IMR-90 (cell line): ENCODE measurements at regions not wholly inside any gene's neighbourhood (a gene's known extent, or its start where the extent isn't known, plus 50 kb on each side); places are given as distances from the start of the nearest gene placed in this dataset.

Experiments used
- ATAC-seq: fragments of 200-7000 bp; cut with Tn5 transposase; 2 replicates; pipeline ENCODE4 v1.9.1; 2020; ENCODE audit warnings: low read depth, mild to moderate bottlenecking, moderate library complexity
- BruUV-seq: library from RNA; stranded (reverse); fragments of 400-500 nt; replicated peaks from 2 replicates; lab custom pipeline; 2021; lab: Mats Ljungman, UMichigan
- CTCF ChIA-PET: fragments of 300-600 bp; formaldehyde crosslinking; extraction: SDS; loops from one replicate; lab custom pipeline; 2021; ENCODE audit warnings: antibody characterized with exemption; lab: Yijun Ruan, JAX
- POLR2A ChIA-PET: fragments of 300-600 bp; sonication (Branson Sonifier 250); formaldehyde crosslinking; loops from one replicate; lab custom pipeline; 2022; ENCODE audit warnings: antibody characterized with exemption; ENCODE audit not compliant: unreplicated experiment; lab: Charles Lee
- DNase-seq: peaks from one replicate; pipeline ENCODE4 v3.0.0; 2013
- H2AFZ ChIP-seq: replicated peaks from 2 replicates; pipeline ENCODE3; 2013; ENCODE audit warnings: low read length, mild to moderate bottlenecking; ENCODE audit not compliant: poor library complexity
- H2AK5ac ChIP-seq: 2 replicates; pipeline ENCODE4 v1.6.1; 2013; ENCODE audit warnings: low read depth, low read length, inconsistent platforms
- H2AK9ac ChIP-seq: replicated peaks from 2 replicates; pipeline ENCODE3; 2013; ENCODE audit warnings: mild to moderate bottlenecking, low read depth, low read length, moderate library complexity; ENCODE audit not compliant: poor library complexity
- H2BK120ac ChIP-seq: 2 replicates; pipeline ENCODE4 v1.6.1; 2013; ENCODE audit warnings: low read depth, low read length, inconsistent platforms
- H2BK15ac ChIP-seq: 3 replicates; pipeline ENCODE4 v1.6.1; 2013; ENCODE audit warnings: low read depth, low read length, inconsistent platforms
- H2BK20ac ChIP-seq: 2 replicates; pipeline ENCODE4 v1.6.1; 2013; ENCODE audit warnings: low read depth, mild to moderate bottlenecking, inconsistent platforms, low read length, moderate library complexity
- H2BK5ac ChIP-seq: 2 replicates; pipeline ENCODE4 v1.6.1; 2013; ENCODE audit warnings: mild to moderate bottlenecking, low read depth, low read length, inconsistent platforms; ENCODE audit not compliant: poor library complexity, severe bottlenecking
- H3K14ac ChIP-seq: replicated peaks from 2 replicates; pipeline ENCODE4 v1.6.1; 2013; ENCODE audit warnings: low read depth, low read length, inconsistent platforms
- H3K18ac ChIP-seq: 2 replicates; pipeline ENCODE4 v1.6.1; 2013; ENCODE audit warnings: low read depth, low read length, control low read depth
- H3K23ac ChIP-seq: 2 replicates; pipeline ENCODE4 v1.6.1; 2013; ENCODE audit warnings: low read depth, low read length, inconsistent platforms
- H3K27ac ChIP-seq: 2 replicates; pipeline ENCODE4 v1.5.1; 2013; ENCODE audit warnings: mild to moderate bottlenecking, control low read depth, low read length; ENCODE audit not compliant: insufficient read depth
- H3K27me3 ChIP-seq: 2 replicates; pipeline ENCODE4 v1.6.1; 2013; ENCODE audit warnings: low read length; ENCODE audit not compliant: control insufficient read depth, insufficient read depth
- H3K36me3 ChIP-seq: 2 replicates; pipeline ENCODE4 v1.6.1; 2013; ENCODE audit warnings: low read length, mixed read lengths; ENCODE audit not compliant: control insufficient read depth, insufficient read depth
- H3K4ac ChIP-seq: 2 replicates; pipeline ENCODE4 v1.6.1; 2013; ENCODE audit warnings: low read depth, low read length, inconsistent platforms
- H3K4me1 ChIP-seq: 2 replicates; pipeline ENCODE4 v1.6.1; 2013; ENCODE audit warnings: low read length, mixed read lengths; ENCODE audit not compliant: control insufficient read depth, insufficient read depth
- H3K4me2 ChIP-seq: 2 replicates; pipeline ENCODE4 v1.6.1; 2013; ENCODE audit warnings: low read depth, mild to moderate bottlenecking, control low read depth, low read length, moderate library complexity
- H3K4me3 ChIP-seq: 2 replicates; pipeline ENCODE4 v1.5.1; 2013; ENCODE audit warnings: low read depth, mild to moderate bottlenecking, control low read depth, low read length, moderate library complexity; ENCODE audit not compliant: insufficient read depth
- H3K56ac ChIP-seq: 2 replicates; pipeline ENCODE4 v1.6.1; 2013; ENCODE audit warnings: low read length, inconsistent platforms; ENCODE audit not compliant: insufficient read depth; ENCODE audit errors: extremely low read depth
- H3K79me1 ChIP-seq, 2 experiments: 2 replicates each; pipeline ENCODE4 v1.6.1; 2013; ENCODE audit warnings: low read length in 2 of 2, inconsistent platforms in 1 of 2, low read depth in 1 of 2
- H3K9ac ChIP-seq: 2 replicates; pipeline ENCODE4 v1.6.1; 2013; ENCODE audit warnings: low read depth, low read length, control low read depth
- H3K9me1 ChIP-seq: 2 replicates; pipeline ENCODE4 v1.6.1; 2013; ENCODE audit warnings: low read length, inconsistent platforms; ENCODE audit not compliant: insufficient read depth
- H3K9me3 ChIP-seq: 2 replicates; pipeline ENCODE4 v1.6.1; 2013; ENCODE audit warnings: low read length; ENCODE audit not compliant: control insufficient read depth, insufficient read depth
- H4K20me1 ChIP-seq: 2 replicates; pipeline ENCODE4 v1.6.1; 2013; ENCODE audit warnings: low read length, inconsistent platforms; ENCODE audit not compliant: insufficient read depth
- H4K5ac ChIP-seq: 2 replicates; pipeline ENCODE4 v1.6.1; 2013; ENCODE audit warnings: mild to moderate bottlenecking, low read depth, low read length, control low read depth
- H4K8ac ChIP-seq, 2 experiments: 2 replicates each; pipeline ENCODE4 v1.6.1; 2013; ENCODE audit warnings: low read depth in 2 of 2, low read length in 2 of 2, control low read depth in 1 of 2, inconsistent platforms in 1 of 2
- H4K91ac ChIP-seq: 2 replicates; pipeline ENCODE4 v1.6.1; 2013; ENCODE audit warnings: low read depth, low read length, inconsistent platforms; ENCODE audit not compliant: insufficient read depth
- BHLHE40 ChIP-seq: fragments of 150-350 bp; IDR thresholded peaks from 2 replicates; pipeline ENCODE4 v1.6.1; 2016; ENCODE audit warnings: mild to moderate bottlenecking, low read depth, low read length
- CEBPB ChIP-seq: IDR thresholded peaks from 2 replicates; pipeline ENCODE4 v1.6.1; 2012; ENCODE audit warnings: low read depth, low read length, improper control_type of control experiment
- CHD1 ChIP-seq: IDR thresholded peaks from 2 replicates; pipeline ENCODE4 v1.6.1; 2012; ENCODE audit warnings: low read depth, low read length, improper control_type of control experiment
- FOS ChIP-seq: fragments of 150-350 bp; IDR thresholded peaks from 2 replicates; pipeline ENCODE4 v1.6.1; 2016; ENCODE audit warnings: low read depth, low read length
- MAFK ChIP-seq: IDR thresholded peaks from 2 replicates; pipeline ENCODE4 v1.6.1; 2012; ENCODE audit warnings: low read depth, low read length, improper control_type of control experiment
- MAZ ChIP-seq: IDR thresholded peaks from 2 replicates; pipeline ENCODE4 v1.6.1; 2012; ENCODE audit warnings: low read depth, mild to moderate bottlenecking, low read length, improper control_type of control experiment, moderate library complexity, borderline replicate concordance
- MXI1 ChIP-seq: IDR thresholded peaks from 2 replicates; pipeline ENCODE4 v1.6.1; 2012; ENCODE audit warnings: low read depth, mild to moderate bottlenecking, low read length, moderate library complexity, borderline replicate concordance
- NFE2L2 ChIP-seq: fragments of 150-350 bp; IDR thresholded peaks from 2 replicates; pipeline ENCODE4 v1.6.1; 2016; ENCODE audit warnings: low read depth, mild to moderate bottlenecking, low read length
- POLR2A ChIP-seq: IDR thresholded peaks from 2 replicates; pipeline ENCODE4 v1.6.1; 2012; ENCODE audit warnings: mild to moderate bottlenecking, low read depth, low read length
- RAD21 ChIP-seq: IDR thresholded peaks from 2 replicates; pipeline ENCODE4 v1.6.1; 2012; ENCODE audit warnings: low read length, improper control_type of control experiment
- RCOR1 ChIP-seq: IDR thresholded peaks from 2 replicates; pipeline ENCODE4 v1.6.1; 2012; ENCODE audit warnings: mild to moderate bottlenecking, low read length, improper control_type of control experiment; ENCODE audit not compliant: insufficient replicate concordance
- RFX5 ChIP-seq: IDR thresholded peaks from 2 replicates; pipeline ENCODE4 v1.8.0; 2012; ENCODE audit warnings: low read depth, mild to moderate bottlenecking, low read length, moderate library complexity
- SMC3 ChIP-seq: fragments of 150-350 bp; IDR thresholded peaks from 2 replicates; pipeline ENCODE4 v1.6.1; 2016; ENCODE audit warnings: low read depth, mild to moderate bottlenecking, antibody characterized with exemption, low read length, moderate library complexity
- whole genome bisulfite sequencing, 2 experiments: methylation state at CpG; one replicate each; pipeline versions ENCODE4 v1.1.5 to v1.1.7; 2013; ENCODE audit warnings: missing lambda C conversion rate in 2 of 2; ENCODE audit not compliant: insufficient read length in 1 of 2; ENCODE audit errors: extremely low coverage in 2 of 2; 5-methylcytosine and 5-hydroxymethylcytosine counted together
- dilution Hi-C: fragments of 300-500 bp; cut with HindIII; formaldehyde crosslinking; loops from one replicate; pipeline ENCODE4 v1.14.3; 2018; ENCODE audit warnings: low sequenced_read_pairs; ENCODE audit not compliant: unreplicated experiment
- in situ Hi-C: fragments of 300-500 bp; cut with MboI; formaldehyde crosslinking; loops from 3 replicates; pipeline ENCODE4 v1.14.3; 2019; ENCODE audit warnings: low sequenced_read_pairs, inconsistent platforms, mixed read lengths
- intact Hi-C: fragments of 100-400 bp; cut with micrococcal nuclease; formaldehyde crosslinking; loops from 2 replicates; pipeline ENCODE4 v1.10.0; 2022
- TF ChIP-seq, protein P1 (sequence below): conservative IDR thresholded peaks from 2 replicates; pipeline ENCODE4 v1.5.1; 2012; ENCODE audit warnings: mild to moderate bottlenecking, low read depth, low read length, improper control_type of control experiment
- TF ChIP-seq, protein P2 (sequence below): fragments of 150-350 bp; IDR thresholded peaks from 2 replicates; pipeline ENCODE4 v1.6.1; 2017; ENCODE audit warnings: mild to moderate bottlenecking, antibody characterized with exemption, low read length, low read depth
- TF ChIP-seq, protein P3 (sequence below): fragments of 150-350 bp; IDR thresholded peaks from 2 replicates; pipeline ENCODE4 v1.6.1; 2016; ENCODE audit warnings: low read depth, mild to moderate bottlenecking, low read length, moderate library complexity, borderline replicate concordance

DNA sequence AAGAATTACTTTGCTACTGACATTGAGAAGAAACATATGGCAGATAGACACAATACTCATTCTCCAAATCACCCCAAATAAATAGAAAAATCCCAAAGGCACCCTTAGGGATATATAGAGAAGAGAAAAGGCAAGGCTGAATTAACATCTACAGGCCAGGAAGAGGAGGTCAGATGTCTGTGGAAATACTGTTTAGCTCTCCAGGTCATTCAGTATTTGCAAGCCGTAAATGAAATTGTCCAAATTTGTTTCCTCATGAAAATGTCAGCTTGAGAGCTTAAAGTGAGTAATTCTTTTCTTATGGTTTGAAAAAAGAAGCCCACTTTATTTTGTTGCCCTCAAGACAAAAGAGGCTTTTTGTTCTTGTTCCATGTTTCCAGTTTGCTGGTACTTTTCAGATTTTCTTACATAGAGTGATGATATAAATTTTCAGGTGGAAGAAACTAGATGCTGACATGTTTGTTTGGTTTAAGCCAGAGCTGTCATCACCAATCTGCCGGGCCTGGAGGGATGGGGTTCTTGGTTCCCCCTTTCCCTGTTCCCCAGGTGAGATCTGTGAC is 189.0 kb downstream of the MAP2K4 start:
- TF ChIP-seq, protein P1, sequence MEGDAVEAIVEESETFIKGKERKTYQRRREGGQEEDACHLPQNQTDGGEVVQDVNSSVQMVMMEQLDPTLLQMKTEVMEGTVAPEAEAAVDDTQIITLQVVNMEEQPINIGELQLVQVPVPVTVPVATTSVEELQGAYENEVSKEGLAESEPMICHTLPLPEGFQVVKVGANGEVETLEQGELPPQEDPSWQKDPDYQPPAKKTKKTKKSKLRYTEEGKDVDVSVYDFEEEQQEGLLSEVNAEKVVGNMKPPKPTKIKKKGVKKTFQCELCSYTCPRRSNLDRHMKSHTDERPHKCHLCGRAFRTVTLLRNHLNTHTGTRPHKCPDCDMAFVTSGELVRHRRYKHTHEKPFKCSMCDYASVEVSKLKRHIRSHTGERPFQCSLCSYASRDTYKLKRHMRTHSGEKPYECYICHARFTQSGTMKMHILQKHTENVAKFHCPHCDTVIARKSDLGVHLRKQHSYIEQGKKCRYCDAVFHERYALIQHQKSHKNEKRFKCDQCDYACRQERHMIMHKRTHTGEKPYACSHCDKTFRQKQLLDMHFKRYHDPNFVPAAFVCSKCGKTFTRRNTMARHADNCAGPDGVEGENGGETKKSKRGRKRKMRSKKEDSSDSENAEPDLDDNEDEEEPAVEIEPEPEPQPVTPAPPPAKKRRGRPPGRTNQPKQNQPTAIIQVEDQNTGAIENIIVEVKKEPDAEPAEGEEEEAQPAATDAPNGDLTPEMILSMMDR: no peak
- no peak for TF ChIP-seq RFX5
- TF ChIP-seq MXI1: no peak
- TF ChIP-seq, protein P2, sequence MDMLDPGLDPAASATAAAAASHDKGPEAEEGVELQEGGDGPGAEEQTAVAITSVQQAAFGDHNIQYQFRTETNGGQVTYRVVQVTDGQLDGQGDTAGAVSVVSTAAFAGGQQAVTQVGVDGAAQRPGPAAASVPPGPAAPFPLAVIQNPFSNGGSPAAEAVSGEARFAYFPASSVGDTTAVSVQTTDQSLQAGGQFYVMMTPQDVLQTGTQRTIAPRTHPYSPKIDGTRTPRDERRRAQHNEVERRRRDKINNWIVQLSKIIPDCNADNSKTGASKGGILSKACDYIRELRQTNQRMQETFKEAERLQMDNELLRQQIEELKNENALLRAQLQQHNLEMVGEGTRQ: no peak
- no peak for TF ChIP-seq RAD21
- TF ChIP-seq SMC3: no peak
- no peak for TF ChIP-seq BHLHE40
- TF ChIP-seq, protein P3, sequence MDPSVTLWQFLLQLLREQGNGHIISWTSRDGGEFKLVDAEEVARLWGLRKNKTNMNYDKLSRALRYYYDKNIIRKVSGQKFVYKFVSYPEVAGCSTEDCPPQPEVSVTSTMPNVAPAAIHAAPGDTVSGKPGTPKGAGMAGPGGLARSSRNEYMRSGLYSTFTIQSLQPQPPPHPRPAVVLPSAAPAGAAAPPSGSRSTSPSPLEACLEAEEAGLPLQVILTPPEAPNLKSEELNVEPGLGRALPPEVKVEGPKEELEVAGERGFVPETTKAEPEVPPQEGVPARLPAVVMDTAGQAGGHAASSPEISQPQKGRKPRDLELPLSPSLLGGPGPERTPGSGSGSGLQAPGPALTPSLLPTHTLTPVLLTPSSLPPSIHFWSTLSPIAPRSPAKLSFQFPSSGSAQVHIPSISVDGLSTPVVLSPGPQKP: no peak
- no peak for TF ChIP-seq FOS
- TF ChIP-seq NFE2L2: no peak
- TF ChIP-seq MAFK: no peak
- TF ChIP-seq CHD1: no peak
- TF ChIP-seq POLR2A: no peak
- no peak for TF ChIP-seq CEBPB
- no peak for TF ChIP-seq RCOR1
- TF ChIP-seq MAZ: no peak
- Histone ChIP-seq H3K14ac (no peak overlapping the region), H2AFZ (no peak overlapping the region), H4K20me1 (no peaks in the 10 kb centered on the region), H3K79me1 (no peaks in the 10 kb centered on the region), H3K18ac (no peak overlapping the region), H3K4me1 (no peaks in the 10 kb centered on the region), H3K36me3 (no peaks in the 10 kb centered on the region), H3K4me3 (no peak overlapping the region), H3K4me2 (no peak overlapping the region), H4K8ac (no peak overlapping the region), H4K5ac (no peak overlapping the region), H3K23ac (no peak overlapping the region), H3K4ac (no peak overlapping the region), H3K27ac (no peak overlapping the region), H3K9me3 (no peaks in the 10 kb centered on the region), H2BK5ac (no peak overlapping the region), H3K9ac (no peak overlapping the region), H2AK9ac (no peak overlapping the region), H2AK5ac (no peak overlapping the region), H2BK15ac (no peak overlapping the region), H2BK120ac (no peak overlapping the region), H4K91ac (no peak overlapping the region), H3K27me3 (peaks cover 8% of the 10 kb centered on the region), H3K56ac (no peak overlapping the region), H2BK20ac (no peak overlapping the region), H3K9me1 (no peaks in the 10 kb centered on the region)
- in situ Hi-C loops (no loop called here), intact Hi-C loops (no loop called here), dilution Hi-C loops (no loop called here)
- BruUV-seq: no TSS peak
- DNase-seq: no peak
- no CpG with 5 or more reads among the region's 2 CpGs for WGBS, 2 experiments
- no peak for ATAC-seq
- ChIA-PET POLR2A (no interaction called here), CTCF (no interaction called here)
